22Rv1 (cell line): ENCODE measurements at regions not wholly inside any gene's neighbourhood (a gene's known extent, or its start where the extent isn't known, plus 50 kb on each side); places are given as distances from the start of the nearest gene placed in this dataset.

Experiments used
- H3K27ac ChIP-seq: fragments of 450-650 bp; 2 replicates; pipeline ENCODE4 v1.5.1; 2017
- CTCF ChIP-seq: fragments of 450-650 bp; IDR thresholded peaks from 2 replicates; pipeline ENCODE4 v1.5.1; 2017; ENCODE audit warnings: mild to moderate bottlenecking
- ZFX ChIP-seq: fragments of 450-650 bp; IDR thresholded peaks from 2 replicates; pipeline ENCODE4 v1.6.1; 2017; ENCODE audit warnings: antibody characterized with exemption, borderline replicate concordance

GRCh38 chr20:62551407-62552323, 75.9 kb upstream of the GATA5 start:
- H3K27ac ChIP-seq: no peak overlapping the region
- TF ChIP-seq CTCF: no peak
- TF ChIP-seq ZFX: no peak

- no peak overlapping the region for H3K27ac ChIP-seq
- TF ChIP-seq CTCF: no peak
- no peak for TF ChIP-seq ZFX
These were observed 76.8 kb upstream of the GATA5 start for GRCh38 chr20:62552613-62553012.

- no peak for TF ChIP-seq CTCF
- no peak for TF ChIP-seq ZFX
- H3K27ac ChIP-seq: no peak overlapping the region
These were observed 77.5 kb upstream of the GATA5 start for GRCh38 chr20:62553136-62553837.

- TF ChIP-seq ZFX (no peak), CTCF (no peak)
- no peak overlapping the region for H3K27ac ChIP-seq
These were observed 78.0 kb upstream of the GATA5 start for GRCh38 chr20:62553838-62554161.

GRCh38 chr20:62554214-62554897, 78.6 kb upstream of the GATA5 start:
- no peak overlapping the region for H3K27ac ChIP-seq
- TF ChIP-seq ZFX: no peak
- no peak for TF ChIP-seq CTCF

GRCh38 chr20:62554898-62555641, 79.3 kb upstream of the GATA5 start:
- no peak overlapping the region for H3K27ac ChIP-seq
- TF ChIP-seq ZFX: no peak
- TF ChIP-seq CTCF: no peak
